ENCODE measurements at regions not wholly inside any gene's neighbourhood (a gene's known extent, or its start where the extent isn't known, plus 50 kb on each side); places are given as distances from the start of the nearest gene placed in this dataset.
"Not testable (repeated sequence)": the region's sequence is repeated elsewhere in the genome, so short reads cannot be mapped to it uniquely, and the experiment has no call there.

- WGBS (ENCODE audit: low lambda C conversion rate, missing lambda C conversion rate), result 77% methylated on average over 5 of the region's 5 CpGs
- Histone ChIP-seq H4K20me1 (ENCODE audit: insufficient read depth, poor library complexity, severe bottlenecking) (no peaks in the 10 kb centered on the region), H3K4me1 (ENCODE audit: insufficient read depth) (peaks cover 20% of the 10 kb centered on the region), H3K9me3 (ENCODE audit: low read depth) (no peaks in the 10 kb centered on the region), H3K36me3 (replicated peaks; ENCODE audit: insufficient read depth, low read depth) (no peaks in the 10 kb centered on the region), H2AFZ (no peak overlapping the region), H3K27ac (peak overlapping the region; percentile 73), H3K4me3 (no peak overlapping the region), H3K4me2 (peak overlapping the region; percentile 43), H3K79me2 (no peaks in the 10 kb centered on the region), H3K9me2 (replicated peaks; ENCODE audit: insufficient read depth) (no peaks in the 10 kb centered on the region), H3K27me3 (no peaks in the 10 kb centered on the region)
- DNase-seq (ENCODE audit: low spot score), result no peak
- TF ChIP-seq EZH2 (IDR thresholded peaks at IDR 0.05; ENCODE audit: borderline replicate concordance) (no peak), EZH2phosphoT487 (IDR thresholded peaks at IDR 0.05; ENCODE audit: low read depth, severe bottlenecking, unreplicated experiment) (no peak), CTCF (IDR thresholded peaks at IDR 0.05; ENCODE audit: poor library complexity) (no peak)
These were observed 709.8 kb downstream of the LTN1 start for GRCh38 chr21:28282833-28283232.

GRCh38 chr21:28281357-28281756 is 711.3 kb downstream of the LTN1 start:
- not testable (repeated sequence) for H3K36me3 ChIP-seq (replicated peaks; ENCODE audit: insufficient read depth, low read depth); H4K20me1 ChIP-seq (ENCODE audit: insufficient read depth, poor library complexity, severe bottlenecking); H3K27ac ChIP-seq; H3K27me3 ChIP-seq; DNase-seq (ENCODE audit: low spot score); H3K9me2 ChIP-seq (replicated peaks; ENCODE audit: insufficient read depth); H3K79me2 ChIP-seq; H3K4me2 ChIP-seq; H3K4me3 ChIP-seq; H2AFZ ChIP-seq; H3K9me3 ChIP-seq (ENCODE audit: low read depth)
- 97% methylated on average over 3 of the region's 3 CpGs for WGBS (ENCODE audit: low lambda C conversion rate, missing lambda C conversion rate)
- peaks cover 20% of the 10 kb centered on the region for H3K4me1 ChIP-seq (ENCODE audit: insufficient read depth)

- H4K20me1 ChIP-seq (ENCODE audit: insufficient read depth, poor library complexity, severe bottlenecking), result no peaks in the 10 kb centered on the region
- TF ChIP-seq EZH2 (IDR thresholded peaks at IDR 0.05; ENCODE audit: borderline replicate concordance) (no peak), EZH2phosphoT487 (IDR thresholded peaks at IDR 0.05; ENCODE audit: low read depth, severe bottlenecking, unreplicated experiment) (no peak), CTCF (IDR thresholded peaks at IDR 0.05; ENCODE audit: poor library complexity) (no peak)
- peaks cover 4% of the 10 kb centered on the region for H3K9me3 ChIP-seq (ENCODE audit: low read depth)
- no peaks in the 10 kb centered on the region for H3K27me3 ChIP-seq
- no peak overlapping the region for H2AFZ ChIP-seq
- H3K79me2 ChIP-seq, result no peaks in the 10 kb centered on the region
- H3K4me2 ChIP-seq, result no peak overlapping the region
- no peak overlapping the region for H3K4me3 ChIP-seq
- H3K4me1 ChIP-seq (ENCODE audit: insufficient read depth), result peaks cover 20% of the 10 kb centered on the region
- no peak for DNase-seq (ENCODE audit: low spot score)
- no peak overlapping the region for H3K27ac ChIP-seq
- H3K36me3 ChIP-seq (replicated peaks; ENCODE audit: insufficient read depth, low read depth), result no peaks in the 10 kb centered on the region
- no peaks in the 10 kb centered on the region for H3K9me2 ChIP-seq (replicated peaks; ENCODE audit: insufficient read depth)
These were observed 712.1 kb downstream of the LTN1 start for GRCh38 chr21:28280611-28281010.

DNA sequence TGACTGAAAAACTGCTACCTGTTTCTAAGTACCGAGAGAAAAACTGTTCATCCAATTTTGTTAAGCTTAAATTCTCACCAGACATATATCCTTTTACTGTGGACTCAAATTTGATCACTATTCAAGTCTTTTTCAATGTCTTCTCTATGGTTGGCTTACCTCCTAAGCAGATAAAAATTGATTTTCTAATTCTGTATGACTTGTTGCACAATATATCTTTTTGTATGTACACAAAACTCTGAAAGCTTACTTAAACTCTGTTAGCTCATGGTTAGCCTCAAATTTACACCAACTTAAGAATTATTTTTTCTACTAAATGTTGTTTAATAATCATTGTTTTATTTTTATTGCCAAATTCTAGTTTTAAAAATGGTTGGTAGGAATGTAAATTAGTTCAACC is 715.4 kb downstream of the LTN1 start:
- H3K9me2 ChIP-seq (replicated peaks; ENCODE audit: insufficient read depth), result no peaks in the 10 kb centered on the region
- no peaks in the 10 kb centered on the region for H3K27me3 ChIP-seq
- no peaks in the 10 kb centered on the region for H3K79me2 ChIP-seq
- no peak overlapping the region for H3K27ac ChIP-seq
- TF ChIP-seq CTCF (IDR thresholded peaks at IDR 0.05; ENCODE audit: poor library complexity), result no peak
- no peak for TF ChIP-seq EZH2phosphoT487 (IDR thresholded peaks at IDR 0.05; ENCODE audit: low read depth, severe bottlenecking, unreplicated experiment)
- TF ChIP-seq EZH2 (IDR thresholded peaks at IDR 0.05; ENCODE audit: borderline replicate concordance), result no peak
- H3K9me3 ChIP-seq (ENCODE audit: low read depth), result peaks cover 4% of the 10 kb centered on the region
- H3K4me2 ChIP-seq, result no peak overlapping the region
- 100% methylated on average over 1 of the region's 1 CpG for WGBS (ENCODE audit: low lambda C conversion rate, missing lambda C conversion rate)
- H3K36me3 ChIP-seq (replicated peaks; ENCODE audit: insufficient read depth, low read depth), result no peaks in the 10 kb centered on the region
- no peak overlapping the region for H3K4me3 ChIP-seq
- no peak overlapping the region for H2AFZ ChIP-seq
- DNase-seq (ENCODE audit: low spot score), result no peak
- H4K20me1 ChIP-seq (ENCODE audit: insufficient read depth, poor library complexity, severe bottlenecking), result no peaks in the 10 kb centered on the region
- H3K4me1 ChIP-seq (ENCODE audit: insufficient read depth), result no peaks in the 10 kb centered on the region
